HEK293T (cell line): ENCODE measurements at regions not wholly inside any gene's neighbourhood (a gene's known extent, or its start where the extent isn't known, plus 50 kb on each side); places are given as distances from the start of the nearest gene placed in this dataset.

Source experiments
- BHLHE40 ChIP-seq: fragments of 450-650 bp; IDR thresholded peaks from 2 replicates; pipeline ENCODE4 v1.6.1; 2016; ENCODE audit warnings: mild to moderate bottlenecking, moderate library complexity, borderline replicate concordance
- CTBP1 ChIP-seq: fragments of 450-650 bp; IDR thresholded peaks from 2 replicates; pipeline ENCODE4 v1.6.1; 2016; ENCODE audit warnings: borderline replicate concordance
- ELF4 ChIP-seq: fragments of 450-650 bp; IDR thresholded peaks from 2 replicates; pipeline ENCODE4 v1.6.1; 2017; ENCODE audit warnings: antibody characterized with exemption
- FOXA1 ChIP-seq: fragments of 450-650 bp; IDR thresholded peaks from 2 replicates; pipeline ENCODE4 v1.6.1; 2016; ENCODE audit warnings: mild to moderate bottlenecking
- FOXK2 ChIP-seq: fragments of 450-650 bp; IDR thresholded peaks from 2 replicates; pipeline ENCODE4 v1.6.1; 2016; ENCODE audit warnings: mild to moderate bottlenecking
- FOXM1 ChIP-seq: fragments of 450-650 bp; IDR thresholded peaks from 2 replicates; pipeline ENCODE4 v1.6.1; 2017; ENCODE audit warnings: mild to moderate bottlenecking, borderline replicate concordance
- HDGF ChIP-seq: fragments of 450-650 bp; IDR thresholded peaks from 2 replicates; pipeline ENCODE4 v1.6.1; 2017; ENCODE audit warnings: antibody characterized with exemption, borderline replicate concordance
- NFRKB ChIP-seq: fragments of 450-650 bp; IDR thresholded peaks from 2 replicates; pipeline ENCODE4 v1.6.1; 2016; ENCODE audit warnings: mild to moderate bottlenecking, moderate library complexity
- SP1 ChIP-seq: fragments of 450-650 bp; IDR thresholded peaks from 2 replicates; pipeline ENCODE4 v1.6.1; 2017
- SUZ12 ChIP-seq: fragments of 450-650 bp; IDR thresholded peaks from 2 replicates; pipeline ENCODE4 v1.6.1; 2016; ENCODE audit warnings: mild to moderate bottlenecking
- TARDBP ChIP-seq: fragments of 450-650 bp; IDR thresholded peaks from 2 replicates; pipeline ENCODE4 v1.6.1; 2016
- TF ChIP-seq, protein P1 (sequence below): fragments of 450-650 bp; IDR thresholded peaks from 2 replicates; pipeline ENCODE4 v1.6.1; 2016

DNA sequence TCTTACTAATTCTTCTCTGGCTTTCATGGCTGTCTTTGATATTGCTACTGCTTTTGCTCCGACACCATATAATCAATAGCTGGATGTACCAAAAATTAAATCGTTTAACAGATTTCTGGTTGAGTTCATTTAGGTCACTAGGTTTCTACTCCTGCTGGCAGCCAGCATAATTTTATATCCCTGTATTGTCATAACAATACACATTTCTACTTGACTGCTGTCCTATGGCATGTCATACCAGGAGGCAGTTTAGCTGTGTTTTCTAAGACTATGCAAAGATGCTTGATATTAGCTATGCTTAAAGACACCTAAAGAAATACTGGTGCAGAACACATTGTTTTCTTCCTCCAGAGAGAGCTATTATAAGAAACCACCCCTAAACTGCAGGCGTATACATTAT lies 337.2 kb upstream of the CDH6 start:
- no peak for TF ChIP-seq HDGF
- TF ChIP-seq FOXM1 = no peak
- no peak for TF ChIP-seq NFRKB
- TF ChIP-seq SP1 = no peak
- TF ChIP-seq, protein P1, sequence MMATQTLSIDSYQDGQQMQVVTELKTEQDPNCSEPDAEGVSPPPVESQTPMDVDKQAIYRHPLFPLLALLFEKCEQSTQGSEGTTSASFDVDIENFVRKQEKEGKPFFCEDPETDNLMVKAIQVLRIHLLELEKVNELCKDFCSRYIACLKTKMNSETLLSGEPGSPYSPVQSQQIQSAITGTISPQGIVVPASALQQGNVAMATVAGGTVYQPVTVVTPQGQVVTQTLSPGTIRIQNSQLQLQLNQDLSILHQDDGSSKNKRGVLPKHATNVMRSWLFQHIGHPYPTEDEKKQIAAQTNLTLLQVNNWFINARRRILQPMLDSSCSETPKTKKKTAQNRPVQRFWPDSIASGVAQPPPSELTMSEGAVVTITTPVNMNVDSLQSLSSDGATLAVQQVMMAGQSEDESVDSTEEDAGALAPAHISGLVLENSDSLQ = no peak
- TF ChIP-seq FOXK2 = no peak
- no peak for TF ChIP-seq FOXA1
- TF ChIP-seq TARDBP = no peak
- TF ChIP-seq BHLHE40 = no peak
- no peak for TF ChIP-seq ELF4
- TF ChIP-seq CTBP1 = no peak
- no peak for TF ChIP-seq SUZ12
